GM19025 (cell line): ENCODE measurements at regions not wholly inside any gene's neighbourhood (a gene's known extent, or its start where the extent isn't known, plus 50 kb on each side); places are given as distances from the start of the nearest gene placed in this dataset.

Experiments used
- ATAC-seq: cut with Tn5 transposase; IDR thresholded peaks from one replicate; pipeline ENCODE4 v1.9.1; 2021; ENCODE audit warnings: mild to moderate bottlenecking, low read depth, moderate library complexity; ENCODE audit not compliant: unreplicated experiment

- no peak for ATAC-seq
Measured at GRCh38 chr16:49010879-49011278, 270.8 kb downstream of the CBLN1 start.

GRCh38 chr16:49010396-49010795 lies 271.2 kb downstream of the CBLN1 start:
- no peak for ATAC-seq

- no peak for ATAC-seq
Measured at GRCh38 chr16:49009204-49009603, 272.4 kb downstream of the CBLN1 start.

- ATAC-seq, result no peak
Measured at GRCh38 chr16:49003992-49004391, 277.6 kb downstream of the CBLN1 start.

- no peak for ATAC-seq
Measured at GRCh38 chr16:49003022-49003421, 278.6 kb downstream of the CBLN1 start.

GRCh38 chr16:49000594-49000993 lies 281.0 kb downstream of the CBLN1 start:
- ATAC-seq, result no peak

GRCh38 chr16:48999508-48999907 lies 282.1 kb downstream of the CBLN1 start:
- no peak for ATAC-seq

- no peak for ATAC-seq
Measured at GRCh38 chr16:48999044-48999443, 282.6 kb downstream of the CBLN1 start.

- no peak for ATAC-seq
Measured at GRCh38 chr16:48997946-48998345, 283.7 kb downstream of the CBLN1 start.

- no peak for ATAC-seq
Measured at GRCh38 chr16:48997081-48997615, 284.5 kb downstream of the CBLN1 start.

GRCh38 chr16:48978501-48978900 lies 303.1 kb downstream of the CBLN1 start:
- no peak for ATAC-seq

- no peak for ATAC-seq
Measured at GRCh38 chr16:48972236-48972635, 309.4 kb downstream of the CBLN1 start.

GRCh38 chr16:48971571-48972077 lies 310.0 kb downstream of the CBLN1 start:
- no peak for ATAC-seq

- no peak for ATAC-seq
Measured at GRCh38 chr16:48970216-48970615, 311.4 kb downstream of the CBLN1 start.

- no peak for ATAC-seq
Measured at GRCh38 chr16:48969611-48970010, 312.0 kb downstream of the CBLN1 start.

GRCh38 chr16:48965386-48965785 lies 316.3 kb downstream of the CBLN1 start:
- no peak for ATAC-seq

- no peak for ATAC-seq
Measured at GRCh38 chr16:48963901-48964615, 317.6 kb downstream of the CBLN1 start.

- ATAC-seq, result no peak
Measured at GRCh38 chr16:48963306-48963705, 318.3 kb downstream of the CBLN1 start.

- no peak for ATAC-seq
Measured at GRCh38 chr16:48961546-48961945, 320.1 kb downstream of the CBLN1 start.

GRCh38 chr16:48960830-48961229 lies 320.8 kb downstream of the CBLN1 start:
- ATAC-seq, result no peak

- no peak for ATAC-seq
Measured at GRCh38 chr16:48959747-48960146, 321.9 kb downstream of the CBLN1 start.

GRCh38 chr16:48959204-48959603 lies 322.4 kb downstream of the CBLN1 start:
- ATAC-seq, result no peak
